PC-9 (cell line): ENCODE measurements at regions not wholly inside any gene's neighbourhood (a gene's known extent, or its start where the extent isn't known, plus 50 kb on each side); places are given as distances from the start of the nearest gene placed in this dataset.
"Not testable (repeated sequence)": the region's sequence is repeated elsewhere in the genome, so short reads cannot be mapped to it uniquely, and the experiment has no call there.

Experiments used
- BruUV-seq: library from RNA; stranded (reverse); fragments of 400-500 nt; replicated peaks from 2 replicates; lab custom pipeline; 2021; lab: Mats Ljungman, UMichigan
- CTCF ChIA-PET: fragments of 300-600 bp; sonication (Branson Sonifier 250); formaldehyde crosslinking; loops from one replicate; lab custom pipeline; 2022; ENCODE audit warnings: antibody characterized with exemption; lab: Charles Lee
- POLR2A ChIA-PET: fragments of 300-600 bp; sonication (Branson Sonifier 250); formaldehyde crosslinking; loops from one replicate; lab custom pipeline; 2022; ENCODE audit warnings: antibody characterized with exemption; ENCODE audit not compliant: unreplicated experiment; lab: Charles Lee
- DNase-seq, 2 experiments: peaks; one replicate each; pipeline versions ENCODE4 v3.0.0 to v3.0.0-alpha.2; 2015 to 2022; ENCODE audit warnings: mixed read lengths in 1 of 2
- H2AFZ ChIP-seq: fragments of 200-600 bp; sonication (generic); 2 replicates; pipeline ENCODE4 v1.8.1; 2017; ENCODE audit warnings: antibody characterized with exemption
- H3F3A ChIP-seq: fragments of 200-600 bp; sonication (generic); 2 replicates; pipeline ENCODE4 v1.8.1; 2017; ENCODE audit warnings: antibody characterized with exemption, mild to moderate bottlenecking, low read depth; ENCODE audit not compliant: insufficient read depth
- H3K27ac ChIP-seq: fragments of 200-600 bp; sonication (generic); 2 replicates; pipeline ENCODE4 v1.6.1; 2016; ENCODE audit warnings: mixed run types
- H3K27me3 ChIP-seq: fragments of 200-600 bp; sonication (generic); 2 replicates; pipeline ENCODE4 v1.6.1; 2016; ENCODE audit warnings: low read depth, mixed run types; ENCODE audit not compliant: insufficient read depth
- H3K36me3 ChIP-seq: fragments of 200-600 bp; sonication (generic); 2 replicates; pipeline ENCODE4 v1.6.1; 2016; ENCODE audit warnings: low read depth, mixed run types
- H3K4me1 ChIP-seq: fragments of 200-600 bp; sonication (generic); replicated peaks from 2 replicates; pipeline ENCODE4 v1.6.1; 2016; ENCODE audit warnings: mixed run types; ENCODE audit not compliant: insufficient read depth
- H3K4me2 ChIP-seq: fragments of 200-600 bp; sonication (generic); 2 replicates; pipeline ENCODE4 v1.6.1; 2017; ENCODE audit warnings: mixed run types
- H3K4me3 ChIP-seq: fragments of 200-600 bp; sonication (generic); 2 replicates; pipeline ENCODE4 v1.6.1; 2016; ENCODE audit warnings: mixed run types
- H3K79me2 ChIP-seq: fragments of 200-600 bp; sonication (generic); 2 replicates; pipeline ENCODE4 v1.6.1; 2017; ENCODE audit warnings: low read depth, mixed run types
- H3K9me2 ChIP-seq: fragments of 200-600 bp; sonication (generic); 2 replicates; pipeline ENCODE4 v1.8.1; 2017; ENCODE audit warnings: mild to moderate bottlenecking; ENCODE audit not compliant: insufficient read depth
- H3K9me3 ChIP-seq: fragments of 200-600 bp; sonication (generic); 2 replicates; pipeline ENCODE4 v1.8.1; 2016; ENCODE audit warnings: low read depth; ENCODE audit not compliant: insufficient read depth
- H4K20me1 ChIP-seq: fragments of 200-600 bp; sonication (generic); 2 replicates; pipeline ENCODE4 v1.8.1; 2017; ENCODE audit not compliant: insufficient read depth
- EZH2 ChIP-seq: fragments of 200-600 bp; sonication (generic); IDR thresholded peaks from 2 replicates; pipeline ENCODE4 v1.8.0; 2017; ENCODE audit warnings: antibody characterized with exemption, low read depth
- intact Hi-C: fragments of 100-400 bp; cut with micrococcal nuclease; formaldehyde crosslinking; loops from one replicate; pipeline ENCODE4 v1.10.0; 2022; ENCODE audit not compliant: unreplicated experiment
- TF ChIP-seq, protein P1 (sequence below): fragments of 200-600 bp; sonication (generic); conservative IDR thresholded peaks from 2 replicates; pipeline ENCODE4 v1.6.1; 2017; ENCODE audit warnings: mixed run types, antibody characterized with exemption, mild to moderate bottlenecking, moderate library complexity

DNA sequence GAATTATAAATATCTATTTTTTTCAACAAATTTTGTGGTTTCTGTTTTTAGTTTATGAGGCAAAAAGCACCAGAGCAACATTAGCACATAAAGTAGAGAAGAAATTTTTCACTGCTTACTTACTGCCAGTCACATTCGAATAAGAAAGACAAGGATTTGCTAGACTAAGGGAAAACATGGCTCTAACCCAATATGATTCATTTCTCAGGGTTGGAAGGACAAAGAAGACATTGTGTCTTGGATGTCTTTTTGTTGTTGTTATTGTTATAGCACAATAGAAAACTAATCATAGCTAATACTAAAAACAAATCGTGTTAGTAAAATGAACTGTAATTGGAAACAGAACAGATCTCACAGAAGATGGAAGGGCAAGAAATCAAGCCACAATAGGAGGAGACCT is 90.9 kb upstream of the SLCO6A1 start:
- H3K9me3 ChIP-seq, result peaks cover 6% of the 10 kb centered on the region
- ChIA-PET CTCF (interaction anchor here (1.0 kb wide), 1 partner anchor 155 kb away, joined by 3 read pairs; no protein-coding TSS in a partner anchor), POLR2A (no interaction called here)
- TF ChIP-seq, protein P1, sequence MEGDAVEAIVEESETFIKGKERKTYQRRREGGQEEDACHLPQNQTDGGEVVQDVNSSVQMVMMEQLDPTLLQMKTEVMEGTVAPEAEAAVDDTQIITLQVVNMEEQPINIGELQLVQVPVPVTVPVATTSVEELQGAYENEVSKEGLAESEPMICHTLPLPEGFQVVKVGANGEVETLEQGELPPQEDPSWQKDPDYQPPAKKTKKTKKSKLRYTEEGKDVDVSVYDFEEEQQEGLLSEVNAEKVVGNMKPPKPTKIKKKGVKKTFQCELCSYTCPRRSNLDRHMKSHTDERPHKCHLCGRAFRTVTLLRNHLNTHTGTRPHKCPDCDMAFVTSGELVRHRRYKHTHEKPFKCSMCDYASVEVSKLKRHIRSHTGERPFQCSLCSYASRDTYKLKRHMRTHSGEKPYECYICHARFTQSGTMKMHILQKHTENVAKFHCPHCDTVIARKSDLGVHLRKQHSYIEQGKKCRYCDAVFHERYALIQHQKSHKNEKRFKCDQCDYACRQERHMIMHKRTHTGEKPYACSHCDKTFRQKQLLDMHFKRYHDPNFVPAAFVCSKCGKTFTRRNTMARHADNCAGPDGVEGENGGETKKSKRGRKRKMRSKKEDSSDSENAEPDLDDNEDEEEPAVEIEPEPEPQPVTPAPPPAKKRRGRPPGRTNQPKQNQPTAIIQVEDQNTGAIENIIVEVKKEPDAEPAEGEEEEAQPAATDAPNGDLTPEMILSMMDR, result no peak
- TF ChIP-seq EZH2, result no peak
- BruUV-seq, result no TSS peak
- H3K4me2 ChIP-seq, result no peak overlapping the region
- H3K27ac ChIP-seq, result no peak overlapping the region
- DNase-seq, result no peak
- H2AFZ ChIP-seq, result no peak overlapping the region
- H3K4me3 ChIP-seq, result no peak overlapping the region
- intact Hi-C loops, result no loop called here
- H3K79me2 ChIP-seq, result no peaks in the 10 kb centered on the region
- no peaks in the 10 kb centered on the region for H3K36me3 ChIP-seq
- no peaks in the 10 kb centered on the region for H3K27me3 ChIP-seq
- no peaks in the 10 kb centered on the region for H3K9me2 ChIP-seq
- H4K20me1 ChIP-seq, result no peaks in the 10 kb centered on the region
- no peaks in the 10 kb centered on the region for H3K4me1 ChIP-seq
- no peaks in the 10 kb centered on the region for H3F3A ChIP-seq

DNA sequence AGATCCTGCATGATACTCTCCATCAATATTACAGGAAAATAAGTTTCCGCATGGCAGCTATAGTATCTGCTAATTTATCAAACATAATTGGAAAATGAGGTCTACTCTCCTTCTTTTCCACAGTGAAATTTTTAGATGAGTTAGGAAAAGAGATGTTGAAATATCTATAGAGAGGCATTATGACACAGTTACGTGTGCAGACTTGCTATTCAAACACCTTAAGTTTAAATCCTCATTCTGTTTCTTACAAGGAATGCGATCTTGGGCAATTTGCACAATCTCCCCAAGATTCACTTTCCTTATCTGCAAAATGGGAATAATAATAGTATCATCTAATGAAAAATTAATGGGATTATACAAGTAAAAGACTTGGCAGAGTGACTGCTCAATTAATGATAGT is 91.7 kb upstream of the SLCO6A1 start:
- no peak overlapping the region for H3K4me2 ChIP-seq
- peaks cover 6% of the 10 kb centered on the region for H3K9me3 ChIP-seq
- H3K9me2 ChIP-seq, result no peaks in the 10 kb centered on the region
- no TSS peak for BruUV-seq
- no peaks in the 10 kb centered on the region for H3K4me1 ChIP-seq
- DNase-seq, result no peak
- H3F3A ChIP-seq, result no peaks in the 10 kb centered on the region
- no peaks in the 10 kb centered on the region for H3K36me3 ChIP-seq
- ChIA-PET CTCF (interaction anchor here (0.6 kb wide), 1 partner anchor 444 kb away, joined by 3 read pairs; no protein-coding TSS in a partner anchor), POLR2A (no interaction called here)
- H4K20me1 ChIP-seq, result no peaks in the 10 kb centered on the region
- no peak overlapping the region for H3K4me3 ChIP-seq
- H3K27ac ChIP-seq, result no peak overlapping the region
- H2AFZ ChIP-seq, result no peak overlapping the region
- H3K79me2 ChIP-seq, result no peaks in the 10 kb centered on the region
- no peak for TF ChIP-seq EZH2
- TF ChIP-seq, protein P1, result no peak
- H3K27me3 ChIP-seq, result no peaks in the 10 kb centered on the region
- intact Hi-C loops, result no loop called here

DNA sequence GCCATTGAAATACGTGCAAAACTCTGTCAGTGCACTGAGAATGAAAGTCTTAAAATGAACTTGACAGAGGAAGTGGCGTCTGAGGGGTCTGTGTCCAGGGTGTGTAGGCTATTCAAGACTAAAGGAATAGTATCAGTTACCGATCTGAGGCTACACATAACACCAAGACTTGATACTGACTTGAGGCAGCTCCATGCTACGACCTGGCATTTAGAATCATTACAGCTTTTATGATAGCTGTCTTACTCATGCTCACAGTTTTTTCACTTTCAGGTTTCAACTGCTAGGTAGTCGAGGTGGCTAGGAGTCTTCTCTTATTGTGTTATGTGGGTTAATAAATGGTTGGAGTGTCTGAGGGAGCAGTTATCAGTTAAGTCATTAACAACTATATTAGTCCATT is 92.8 kb upstream of the SLCO6A1 start:
- ChIA-PET CTCF (no interaction called here), POLR2A (no interaction called here)
- Histone ChIP-seq H3K4me3 (no peak overlapping the region), H3K79me2 (no peaks in the 10 kb centered on the region), H3K4me1 (no peaks in the 10 kb centered on the region), H2AFZ (no peak overlapping the region), H3K36me3 (no peaks in the 10 kb centered on the region), H3K9me3 (peaks cover 6% of the 10 kb centered on the region), H4K20me1 (no peaks in the 10 kb centered on the region), H3F3A (no peaks in the 10 kb centered on the region), H3K27me3 (no peaks in the 10 kb centered on the region), H3K4me2 (no peak overlapping the region), H3K9me2 (no peaks in the 10 kb centered on the region), H3K27ac (no peak overlapping the region)
- TF ChIP-seq, protein P1, result no peak
- no peak for TF ChIP-seq EZH2
- DNase-seq, result no peak
- no TSS peak for BruUV-seq
- intact Hi-C loops, result no loop called here

DNA sequence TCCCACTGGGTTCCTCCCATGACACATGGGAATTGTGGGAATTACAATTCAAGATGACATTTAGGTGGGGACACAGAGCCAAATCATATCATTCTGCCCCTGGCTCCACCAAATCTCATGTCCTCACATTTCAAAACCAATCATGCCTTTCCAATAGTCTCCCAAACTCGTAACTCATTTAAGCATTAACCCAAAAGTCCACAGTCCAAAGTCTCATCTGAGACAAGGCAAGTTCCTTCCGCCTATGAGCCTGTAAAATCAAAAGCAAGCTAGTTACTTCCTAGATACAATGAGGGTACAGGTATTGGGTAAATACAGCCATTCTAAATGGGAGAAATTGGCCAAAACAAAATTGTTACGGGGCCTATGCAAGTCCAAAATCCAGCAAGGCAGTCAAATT is 93.8 kb upstream of the SLCO6A1 start:
- POLR2A ChIA-PET, H3K36me3 ChIP-seq, H3K9me2 ChIP-seq, H3K4me1 ChIP-seq, H4K20me1 ChIP-seq, H3K27ac ChIP-seq, H3K27me3 ChIP-seq, BruUV-seq, H3K4me2 ChIP-seq, intact Hi-C loops, H3K4me3 ChIP-seq, H3F3A ChIP-seq, CTCF ChIA-PET, DNase-seq, H2AFZ ChIP-seq, H3K79me2 ChIP-seq, H3K9me3 ChIP-seq: not testable (repeated sequence)
